ENCODE measurements at regions not wholly inside any gene's neighbourhood (a gene's known extent, or its start where the extent isn't known, plus 50 kb on each side); places are given as distances from the start of the nearest gene placed in this dataset.

DNA sequence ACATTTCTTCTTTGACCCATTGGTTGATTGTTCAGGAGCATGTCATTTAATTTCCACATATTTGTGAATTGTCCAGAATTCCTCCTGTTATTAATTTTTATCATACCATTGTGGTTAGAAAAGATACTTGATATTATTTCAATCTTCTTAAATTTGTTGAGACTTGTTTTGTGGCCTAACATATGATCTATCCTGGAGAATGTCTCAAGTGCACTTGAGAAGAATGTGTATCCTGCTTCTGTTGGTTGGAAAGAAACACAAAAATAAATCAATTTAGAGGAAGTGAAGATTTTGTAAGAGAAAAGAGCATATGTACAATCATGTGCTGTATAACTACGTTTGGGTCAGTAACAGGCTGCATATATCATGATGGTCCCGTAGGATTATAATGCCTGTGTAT lies 118.6 kb upstream of the CDC42EP3 start:
- TF ChIP-seq CTCF (IDR thresholded peaks at IDR 0.05) (no peak), POLR2A (IDR thresholded peaks at IDR 0.05) (no peak)
